Upper lobe of right lung (tissue), 1 donor: ENCODE measurements at regions not wholly inside any gene's neighbourhood (a gene's known extent, or its start where the extent isn't known, plus 50 kb on each side); places are given as distances from the start of the nearest gene placed in this dataset.

Source experiments
- ATAC-seq: fragments of 200-7000 bp; cut with Tn5 transposase; one replicate; pipeline ENCODE4 v1.9.1; 2020; ENCODE audit warnings: mild to moderate bottlenecking, moderate library complexity
- DNase-seq: peaks from one replicate; pipeline ENCODE4 v3.0.0-alpha.2; 2020
- H3K27ac ChIP-seq: fragments of 200-600 bp; one replicate; pipeline ENCODE4 v1.8.0; 2022
- H3K27me3 ChIP-seq: fragments of 200-600 bp; one replicate; pipeline ENCODE4 v1.8.0; 2022; ENCODE audit warnings: mild to moderate bottlenecking
- H3K36me3 ChIP-seq: fragments of 200-600 bp; one replicate; pipeline ENCODE4 v1.8.0; 2022
- H3K4me1 ChIP-seq: fragments of 200-600 bp; one replicate; pipeline ENCODE4 v1.8.0; 2022
- H3K4me3 ChIP-seq: fragments of 200-600 bp; one replicate; pipeline ENCODE4 v1.8.0; 2022; ENCODE audit warnings: mild to moderate bottlenecking
- H3K9me3 ChIP-seq: fragments of 200-600 bp; one replicate; pipeline ENCODE4 v1.8.0; 2022
- CTCF ChIP-seq: fragments of 200-600 bp; IDR thresholded peaks from one replicate; pipeline ENCODE4 v1.8.0; 2022; ENCODE audit warnings: antibody characterized with exemption
- intact Hi-C: fragments of 100-400 bp; cut with DNase I; formaldehyde crosslinking; loops from one replicate; pipeline ENCODE4 v1.11.0; 2022
- donor health status: DM: no; HTN: yes; CAD: no; lungs with severe emphysema.

- no peak for TF ChIP-seq CTCF
- DNase-seq (no peak), ATAC-seq (no peak)
- H3K36me3 ChIP-seq = no peaks in the 10 kb centered on the region
- H3K4me3 ChIP-seq = no peak overlapping the region
- no peaks in the 10 kb centered on the region for H3K27me3 ChIP-seq
- intact Hi-C loops = no loop called here
- H3K27ac ChIP-seq = no peak overlapping the region
- peaks cover 7% of the 10 kb centered on the region for H3K4me1 ChIP-seq
- H3K9me3 ChIP-seq = no peaks in the 10 kb centered on the region
Measured at GRCh38 chr13:90715485-90715884, 632.0 kb upstream of the MIR17HG start.

GRCh38 chr13:90717451-90717936 lies 630.0 kb upstream of the MIR17HG start:
- H3K9me3 ChIP-seq = no peaks in the 10 kb centered on the region
- intact Hi-C loops = no loop called here
- H3K27ac ChIP-seq = no peak overlapping the region
- no peaks in the 10 kb centered on the region for H3K27me3 ChIP-seq
- no peak overlapping the region for H3K4me3 ChIP-seq
- H3K36me3 ChIP-seq = no peaks in the 10 kb centered on the region
- DNase-seq (no peak), ATAC-seq (no peak)
- no peak for TF ChIP-seq CTCF
- peaks cover 7% of the 10 kb centered on the region for H3K4me1 ChIP-seq

GRCh38 chr13:90719461-90719860 lies 628.0 kb upstream of the MIR17HG start:
- Histone ChIP-seq H3K36me3 (no peaks in the 10 kb centered on the region), H3K27me3 (no peaks in the 10 kb centered on the region), H3K4me3 (no peak overlapping the region), H3K9me3 (no peaks in the 10 kb centered on the region), H3K27ac (no peak overlapping the region), H3K4me1 (peaks cover 7% of the 10 kb centered on the region)
- intact Hi-C loops = no loop called here
- TF ChIP-seq CTCF = no peak
- DNase-seq = no peak
- ATAC-seq = no peak

DNA sequence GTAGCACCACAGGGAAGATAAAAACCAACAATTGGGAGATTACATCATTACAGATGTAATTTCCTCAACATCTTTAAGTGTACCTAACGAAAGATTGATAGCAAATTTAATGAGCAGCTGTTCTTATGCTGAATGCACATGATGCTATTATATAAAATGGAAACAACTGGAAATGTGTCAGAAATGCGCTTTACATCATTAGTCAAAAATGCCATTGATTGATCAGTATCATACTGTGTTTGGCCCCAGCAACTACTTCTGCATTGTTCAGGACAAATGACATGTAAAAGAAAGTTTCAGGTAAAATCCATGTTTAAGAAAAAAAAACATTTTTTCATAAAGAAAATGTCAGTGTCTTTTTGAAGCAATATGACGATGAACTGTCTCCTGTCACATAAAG lies 625.5 kb upstream of the MIR17HG start:
- H3K4me1 ChIP-seq = peaks cover 2% of the 10 kb centered on the region
- no peak overlapping the region for H3K4me3 ChIP-seq
- intact Hi-C loops = no loop called here
- H3K27ac ChIP-seq = no peak overlapping the region
- H3K36me3 ChIP-seq = no peaks in the 10 kb centered on the region
- ATAC-seq = no peak
- H3K27me3 ChIP-seq = no peaks in the 10 kb centered on the region
- no peak for TF ChIP-seq CTCF
- no peaks in the 10 kb centered on the region for H3K9me3 ChIP-seq
- no peak for DNase-seq

DNA sequence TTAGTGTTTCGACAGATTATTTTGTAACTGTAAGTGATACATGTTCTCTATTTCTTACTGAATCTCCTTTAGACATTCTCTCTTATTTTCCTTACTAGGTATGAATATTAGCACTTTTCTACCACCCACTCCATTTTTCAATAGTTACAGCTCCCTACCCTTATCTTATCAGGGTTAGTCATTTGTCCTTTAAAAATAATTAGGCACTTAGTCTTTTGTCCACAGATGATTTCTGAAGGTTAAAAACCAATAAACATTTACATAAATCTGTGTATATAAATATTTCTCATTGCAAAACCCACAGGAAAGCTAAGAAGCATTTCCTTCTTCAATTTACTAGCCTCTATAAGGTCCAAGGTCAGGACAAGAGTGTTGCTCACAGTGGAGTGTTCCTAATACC lies 624.1 kb upstream of the MIR17HG start:
- Histone ChIP-seq H3K27me3 (no peaks in the 10 kb centered on the region), H3K9me3 (no peaks in the 10 kb centered on the region), H3K27ac (no peak overlapping the region), H3K4me3 (no peak overlapping the region), H3K36me3 (no peaks in the 10 kb centered on the region), H3K4me1 (no peaks in the 10 kb centered on the region)
- no peak for DNase-seq
- no peak for TF ChIP-seq CTCF
- no peak for ATAC-seq
- intact Hi-C loops = no loop called here

GRCh38 chr13:90726375-90726774 lies 621.1 kb upstream of the MIR17HG start:
- DNase-seq = no peak
- no peak overlapping the region for H3K4me3 ChIP-seq

More at GRCh38 chr13:90726375-90726774, 621.1 kb upstream of the MIR17HG start:
- ATAC-seq = no peak
- Histone ChIP-seq H3K27me3 (no peaks in the 10 kb centered on the region), H3K27ac (no peak overlapping the region), H3K9me3 (no peaks in the 10 kb centered on the region), H3K36me3 (no peaks in the 10 kb centered on the region), H3K4me1 (no peaks in the 10 kb centered on the region)
- intact Hi-C loops = no loop called here
- no peak for TF ChIP-seq CTCF
